ENCODE measurements at regions not wholly inside any gene's neighbourhood (a gene's known extent, or its start where the extent isn't known, plus 50 kb on each side); places are given as distances from the start of the nearest gene placed in this dataset.

DNA sequence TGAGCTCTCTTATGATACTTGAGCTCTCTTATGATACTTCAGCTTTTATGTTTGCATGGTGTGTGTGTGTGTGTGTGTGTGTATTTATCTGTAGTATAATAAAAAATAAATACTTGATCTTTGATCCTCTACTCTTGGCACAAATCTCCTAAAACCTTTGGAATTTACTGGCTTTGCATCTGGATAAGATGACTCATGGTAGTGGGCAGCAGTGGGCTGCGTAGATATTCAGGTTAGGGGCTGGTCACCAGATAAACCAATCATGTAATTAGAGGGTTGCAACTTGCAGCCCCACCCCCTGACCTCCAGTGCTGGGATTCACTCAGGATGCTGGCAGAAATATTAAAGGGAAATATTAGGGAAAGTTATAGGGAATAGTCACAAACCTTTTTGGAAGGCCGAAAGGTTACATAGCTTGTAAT lies 151.9 kb upstream of the COL21A1 start (continued):
- TF ChIP-seq, protein P1, sequence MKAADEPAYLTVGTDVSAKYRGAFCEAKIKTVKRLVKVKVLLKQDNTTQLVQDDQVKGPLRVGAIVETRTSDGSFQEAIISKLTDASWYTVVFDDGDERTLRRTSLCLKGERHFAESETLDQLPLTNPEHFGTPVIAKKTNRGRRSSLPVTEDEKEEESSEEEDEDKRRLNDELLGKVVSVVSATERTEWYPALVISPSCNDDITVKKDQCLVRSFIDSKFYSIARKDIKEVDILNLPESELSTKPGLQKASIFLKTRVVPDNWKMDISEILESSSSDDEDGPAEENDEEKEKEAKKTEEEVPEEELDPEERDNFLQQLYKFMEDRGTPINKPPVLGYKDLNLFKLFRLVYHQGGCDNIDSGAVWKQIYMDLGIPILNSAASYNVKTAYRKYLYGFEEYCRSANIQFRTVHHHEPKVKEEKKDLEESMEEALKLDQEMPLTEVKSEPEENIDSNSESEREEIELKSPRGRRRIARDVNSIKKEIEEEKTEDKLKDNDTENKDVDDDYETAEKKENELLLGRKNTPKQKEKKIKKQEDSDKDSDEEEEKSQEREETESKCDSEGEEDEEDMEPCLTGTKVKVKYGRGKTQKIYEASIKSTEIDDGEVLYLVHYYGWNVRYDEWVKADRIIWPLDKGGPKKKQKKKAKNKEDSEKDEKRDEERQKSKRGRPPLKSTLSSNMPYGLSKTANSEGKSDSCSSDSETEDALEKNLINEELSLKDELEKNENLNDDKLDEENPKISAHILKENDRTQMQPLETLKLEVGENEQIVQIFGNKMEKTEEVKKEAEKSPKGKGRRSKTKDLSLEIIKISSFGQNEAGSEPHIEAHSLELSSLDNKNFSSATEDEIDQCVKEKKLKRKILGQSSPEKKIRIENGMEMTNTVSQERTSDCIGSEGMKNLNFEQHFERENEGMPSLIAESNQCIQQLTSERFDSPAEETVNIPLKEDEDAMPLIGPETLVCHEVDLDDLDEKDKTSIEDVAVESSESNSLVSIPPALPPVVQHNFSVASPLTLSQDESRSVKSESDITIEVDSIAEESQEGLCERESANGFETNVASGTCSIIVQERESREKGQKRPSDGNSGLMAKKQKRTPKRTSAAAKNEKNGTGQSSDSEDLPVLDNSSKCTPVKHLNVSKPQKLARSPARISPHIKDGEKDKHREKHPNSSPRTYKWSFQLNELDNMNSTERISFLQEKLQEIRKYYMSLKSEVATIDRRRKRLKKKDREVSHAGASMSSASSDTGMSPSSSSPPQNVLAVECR (CRISPR knock-in tag; IDR thresholded peaks at IDR 0.05; ENCODE audit: borderline replicate concordance): peak; percentile 7; the same call in 1 of the 2 replicates
- TF ChIP-seq GATAD1 (CRISPR knock-in tag; IDR thresholded peaks at IDR 0.05) (no peak), FOSL2 (CRISPR knock-in tag; IDR thresholded peaks at IDR 0.05) (peak; percentile 90), JARID2 (CRISPR knock-in tag; IDR thresholded peaks at IDR 0.05; ENCODE audit: insufficient replicate concordance) (peak; percentile 17), FOXA1 (IDR thresholded peaks at IDR 0.05) (no peak), FOXA1 (CRISPR knock-in tag; IDR thresholded peaks at IDR 0.05) (no peak), CBX2 (IDR thresholded peaks at IDR 0.05; ENCODE audit: low read depth, low read length) (no peak), CBX2 (CRISPR knock-in tag; IDR thresholded peaks at IDR 0.05; ENCODE audit: low read depth) (no peak), ZNF326 (CRISPR knock-in tag; IDR thresholded peaks at IDR 0.05; ENCODE audit: borderline replicate concordance) (no peak), ZBTB39 (CRISPR knock-in tag; IDR thresholded peaks at IDR 0.05) (peak; percentile 25; the same call in 1 of the 2 replicates), ZNF674 (CRISPR knock-in tag; IDR thresholded peaks at IDR 0.05; ENCODE audit: low read depth) (no peak), ZNF12 (CRISPR knock-in tag; IDR thresholded peaks at IDR 0.05) (no peak)
- TF ChIP-seq, protein P2, sequence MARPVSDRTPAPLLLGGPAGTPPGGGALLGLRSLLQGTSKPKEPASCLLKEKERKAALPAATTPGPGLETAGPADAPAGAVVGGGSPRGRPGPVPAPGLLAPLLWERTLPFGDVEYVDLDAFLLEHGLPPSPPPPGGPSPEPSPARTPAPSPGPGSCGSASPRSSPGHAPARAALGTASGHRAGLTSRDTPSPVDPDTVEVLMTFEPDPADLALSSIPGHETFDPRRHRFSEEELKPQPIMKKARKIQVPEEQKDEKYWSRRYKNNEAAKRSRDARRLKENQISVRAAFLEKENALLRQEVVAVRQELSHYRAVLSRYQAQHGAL (CRISPR knock-in tag; IDR thresholded peaks at IDR 0.05; ENCODE audit: not compliant biosample characterization): no peak
- TF ChIP-seq, protein P3, sequence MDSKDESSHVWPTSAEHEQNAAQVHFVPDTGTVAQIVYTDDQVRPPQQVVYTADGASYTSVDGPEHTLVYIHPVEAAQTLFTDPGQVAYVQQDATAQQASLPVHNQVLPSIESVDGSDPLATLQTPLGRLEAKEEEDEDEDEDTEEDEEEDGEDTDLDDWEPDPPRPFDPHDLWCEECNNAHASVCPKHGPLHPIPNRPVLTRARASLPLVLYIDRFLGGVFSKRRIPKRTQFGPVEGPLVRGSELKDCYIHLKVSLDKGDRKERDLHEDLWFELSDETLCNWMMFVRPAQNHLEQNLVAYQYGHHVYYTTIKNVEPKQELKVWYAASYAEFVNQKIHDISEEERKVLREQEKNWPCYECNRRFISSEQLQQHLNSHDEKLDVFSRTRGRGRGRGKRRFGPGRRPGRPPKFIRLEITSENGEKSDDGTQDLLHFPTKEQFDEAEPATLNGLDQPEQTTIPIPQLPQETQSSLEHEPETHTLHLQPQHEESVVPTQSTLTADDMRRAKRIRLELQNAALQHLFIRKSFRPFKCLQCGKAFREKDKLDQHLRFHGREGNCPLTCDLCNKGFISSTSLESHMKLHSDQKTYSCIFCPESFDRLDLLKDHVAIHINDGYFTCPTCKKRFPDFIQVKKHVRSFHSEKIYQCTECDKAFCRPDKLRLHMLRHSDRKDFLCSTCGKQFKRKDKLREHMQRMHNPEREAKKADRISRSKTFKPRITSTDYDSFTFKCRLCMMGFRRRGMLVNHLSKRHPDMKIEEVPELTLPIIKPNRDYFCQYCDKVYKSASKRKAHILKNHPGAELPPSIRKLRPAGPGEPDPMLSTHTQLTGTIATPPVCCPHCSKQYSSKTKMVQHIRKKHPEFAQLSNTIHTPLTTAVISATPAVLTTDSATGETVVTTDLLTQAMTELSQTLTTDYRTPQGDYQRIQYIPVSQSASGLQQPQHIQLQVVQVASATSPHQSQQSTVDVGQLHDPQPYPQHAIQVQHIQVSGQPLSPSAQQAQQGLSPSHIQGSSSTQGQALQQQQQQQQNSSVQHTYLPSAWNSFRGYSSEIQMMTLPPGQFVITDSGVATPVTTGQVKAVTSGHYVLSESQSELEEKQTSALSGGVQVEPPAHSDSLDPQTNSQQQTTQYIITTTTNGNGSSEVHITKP (CRISPR knock-in tag; IDR thresholded peaks at IDR 0.05; ENCODE audit: low read depth): no peak
- TF ChIP-seq, protein P4, sequence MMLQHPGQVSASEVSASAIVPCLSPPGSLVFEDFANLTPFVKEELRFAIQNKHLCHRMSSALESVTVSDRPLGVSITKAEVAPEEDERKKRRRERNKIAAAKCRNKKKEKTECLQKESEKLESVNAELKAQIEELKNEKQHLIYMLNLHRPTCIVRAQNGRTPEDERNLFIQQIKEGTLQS (CRISPR knock-in tag; IDR thresholded peaks at IDR 0.05): peak; percentile 86

Data from HepG2 (cell line).